Bronchial epithelial cell (primary cell): ENCODE measurements at regions not wholly inside any gene's neighbourhood (a gene's known extent, or its start where the extent isn't known, plus 50 kb on each side); places are given as distances from the start of the nearest gene placed in this dataset.

Experiments
- DNase-seq: peaks from one replicate; pipeline ENCODE4 v3.0.0-alpha.2; 2010; ENCODE audit warnings: low read depth
- FAIRE-seq: peaks from 2 replicates; lab custom pipeline; 2011; peaks lifted over from hg19 to GRCh38; lab: Jason Lieb, UNC
- H3K27me3 ChIP-seq: 2 replicates; pipeline ENCODE4 v1.5.1; 2011; ENCODE audit warnings: low read length; ENCODE audit not compliant: control insufficient read depth, insufficient read depth
- H3K36me3 ChIP-seq: 2 replicates; pipeline ENCODE4 v1.5.1; 2011; ENCODE audit warnings: low read length; ENCODE audit not compliant: control insufficient read depth, insufficient read depth
- H3K4me3 ChIP-seq: 2 replicates; pipeline ENCODE4 v1.5.1; 2011; ENCODE audit warnings: mild to moderate bottlenecking, low read depth, low read length, control low read depth
- TF ChIP-seq, protein P1 (sequence below): IDR thresholded peaks from 2 replicates; pipeline ENCODE4 v1.5.1; 2011; ENCODE audit warnings: mild to moderate bottlenecking, moderate library complexity, low read length, control low read depth, inconsistent platforms; ENCODE audit not compliant: insufficient read depth, severe bottlenecking

DNA sequence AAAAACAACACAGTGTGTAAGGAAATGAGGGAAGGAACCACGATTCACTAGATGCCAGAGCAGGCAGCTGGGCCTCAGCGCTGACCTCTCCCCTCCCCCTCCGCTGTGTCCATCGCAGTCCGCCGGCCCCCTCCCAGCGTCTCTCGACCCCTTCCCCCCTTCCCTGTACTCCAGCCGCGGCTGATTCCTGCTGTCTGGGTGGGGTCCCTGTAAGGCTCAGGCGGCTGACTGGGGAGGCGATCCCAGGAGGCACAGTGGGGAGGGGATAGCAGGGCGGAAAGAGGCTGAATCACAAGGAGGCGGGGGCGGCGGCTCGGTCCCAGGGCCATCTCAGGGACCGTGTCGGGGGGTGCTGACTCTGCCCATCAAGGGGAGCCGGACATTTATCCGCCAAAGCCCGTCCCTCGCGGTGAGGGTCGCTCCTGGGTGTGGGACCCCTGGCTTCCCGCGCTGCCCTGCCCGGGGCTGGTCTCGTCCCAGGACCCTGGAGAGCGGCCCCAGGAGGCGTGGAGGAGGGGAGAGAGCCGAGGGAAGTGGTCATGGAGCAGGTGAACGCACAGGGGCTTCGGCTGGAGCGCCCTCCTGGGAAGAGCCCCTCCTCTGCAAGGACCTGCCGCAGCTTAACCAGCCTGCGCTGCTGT, 241.9 kb downstream of the PTPRU start:
- no peaks in the 10 kb centered on the region for H3K36me3 ChIP-seq
- FAIRE-seq: no peak
- no peak overlapping the region for H3K4me3 ChIP-seq
- TF ChIP-seq, protein P1, sequence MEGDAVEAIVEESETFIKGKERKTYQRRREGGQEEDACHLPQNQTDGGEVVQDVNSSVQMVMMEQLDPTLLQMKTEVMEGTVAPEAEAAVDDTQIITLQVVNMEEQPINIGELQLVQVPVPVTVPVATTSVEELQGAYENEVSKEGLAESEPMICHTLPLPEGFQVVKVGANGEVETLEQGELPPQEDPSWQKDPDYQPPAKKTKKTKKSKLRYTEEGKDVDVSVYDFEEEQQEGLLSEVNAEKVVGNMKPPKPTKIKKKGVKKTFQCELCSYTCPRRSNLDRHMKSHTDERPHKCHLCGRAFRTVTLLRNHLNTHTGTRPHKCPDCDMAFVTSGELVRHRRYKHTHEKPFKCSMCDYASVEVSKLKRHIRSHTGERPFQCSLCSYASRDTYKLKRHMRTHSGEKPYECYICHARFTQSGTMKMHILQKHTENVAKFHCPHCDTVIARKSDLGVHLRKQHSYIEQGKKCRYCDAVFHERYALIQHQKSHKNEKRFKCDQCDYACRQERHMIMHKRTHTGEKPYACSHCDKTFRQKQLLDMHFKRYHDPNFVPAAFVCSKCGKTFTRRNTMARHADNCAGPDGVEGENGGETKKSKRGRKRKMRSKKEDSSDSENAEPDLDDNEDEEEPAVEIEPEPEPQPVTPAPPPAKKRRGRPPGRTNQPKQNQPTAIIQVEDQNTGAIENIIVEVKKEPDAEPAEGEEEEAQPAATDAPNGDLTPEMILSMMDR: no peak
- DNase-seq: no peak
- peaks cover 7% of the 10 kb centered on the region for H3K27me3 ChIP-seq

DNA sequence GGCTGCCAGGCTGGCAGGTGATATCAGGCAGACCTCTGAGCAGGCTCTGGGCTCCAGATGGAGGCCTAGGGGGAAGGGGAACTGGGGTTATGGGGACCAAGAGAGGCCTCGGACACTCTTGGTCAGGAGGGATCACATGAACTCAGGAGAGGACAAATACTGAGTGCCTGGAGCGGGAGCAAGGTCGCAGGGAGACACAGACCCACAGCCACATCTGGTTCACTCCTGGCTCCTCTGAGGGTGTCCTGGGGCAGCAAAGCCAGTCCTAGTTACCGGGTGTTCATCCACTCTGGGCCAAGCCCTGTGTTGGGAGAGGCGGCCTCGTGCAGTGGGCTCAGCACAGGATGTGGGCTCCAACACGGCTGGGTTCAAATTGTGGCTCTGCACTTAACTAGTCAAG, 239.0 kb downstream of the PTPRU start:
- Histone ChIP-seq H3K4me3 (no peak overlapping the region), H3K36me3 (no peaks in the 10 kb centered on the region), H3K27me3 (peaks cover 10% of the 10 kb centered on the region)
- TF ChIP-seq, protein P1: no peak
- no peak for FAIRE-seq
- DNase-seq: no peak

DNA sequence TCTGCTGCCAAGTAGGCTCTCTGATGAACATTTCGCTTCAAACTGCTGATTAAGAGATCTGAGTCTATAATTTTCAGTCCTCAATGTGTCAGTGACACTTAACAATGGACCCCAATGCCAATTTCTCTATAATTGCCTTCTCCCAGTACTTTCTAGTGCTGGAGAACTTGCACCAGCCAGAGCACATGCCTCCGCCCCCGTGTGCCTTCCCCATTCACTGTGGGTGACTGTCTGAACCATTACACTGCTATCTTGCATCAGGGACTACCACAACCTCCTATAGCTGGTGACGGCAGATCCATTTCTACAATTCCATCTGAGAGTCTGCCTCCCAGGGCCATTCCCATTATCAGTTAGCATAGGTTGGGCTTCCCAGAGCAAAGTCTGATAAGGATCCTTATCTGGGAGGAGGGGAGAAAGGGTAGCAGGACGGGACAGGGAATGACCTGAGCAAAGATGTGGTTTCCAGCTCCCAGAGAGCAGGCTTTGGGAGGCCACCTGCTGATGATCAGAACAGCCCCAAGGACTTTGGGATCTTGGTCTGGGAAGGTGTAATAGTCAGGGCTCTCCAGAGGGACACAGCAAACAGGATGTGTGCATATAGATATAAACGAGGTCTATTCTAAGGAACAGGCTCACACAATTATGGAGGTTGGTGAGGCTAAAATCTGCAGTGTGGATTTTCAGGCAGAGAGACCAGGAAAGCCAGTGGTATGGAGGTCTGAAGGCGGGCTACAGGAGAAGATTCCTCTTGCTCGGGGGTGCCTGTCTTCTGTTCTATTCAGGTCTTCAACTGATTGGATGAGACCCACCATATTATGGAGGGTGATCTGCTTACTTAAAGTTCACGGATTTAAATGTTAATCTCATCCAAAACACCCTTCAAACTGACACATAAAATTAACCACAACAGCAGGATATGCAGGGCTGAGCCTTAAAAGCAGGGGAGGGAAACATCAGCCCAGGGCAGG, 238.2 kb downstream of the PTPRU start:
- peaks cover 10% of the 10 kb centered on the region for H3K27me3 ChIP-seq
- no peak overlapping the region for H3K4me3 ChIP-seq
- DNase-seq (no peak), FAIRE-seq (no peak)
- TF ChIP-seq, protein P1: no peak
- H3K36me3 ChIP-seq: no peaks in the 10 kb centered on the region

DNA sequence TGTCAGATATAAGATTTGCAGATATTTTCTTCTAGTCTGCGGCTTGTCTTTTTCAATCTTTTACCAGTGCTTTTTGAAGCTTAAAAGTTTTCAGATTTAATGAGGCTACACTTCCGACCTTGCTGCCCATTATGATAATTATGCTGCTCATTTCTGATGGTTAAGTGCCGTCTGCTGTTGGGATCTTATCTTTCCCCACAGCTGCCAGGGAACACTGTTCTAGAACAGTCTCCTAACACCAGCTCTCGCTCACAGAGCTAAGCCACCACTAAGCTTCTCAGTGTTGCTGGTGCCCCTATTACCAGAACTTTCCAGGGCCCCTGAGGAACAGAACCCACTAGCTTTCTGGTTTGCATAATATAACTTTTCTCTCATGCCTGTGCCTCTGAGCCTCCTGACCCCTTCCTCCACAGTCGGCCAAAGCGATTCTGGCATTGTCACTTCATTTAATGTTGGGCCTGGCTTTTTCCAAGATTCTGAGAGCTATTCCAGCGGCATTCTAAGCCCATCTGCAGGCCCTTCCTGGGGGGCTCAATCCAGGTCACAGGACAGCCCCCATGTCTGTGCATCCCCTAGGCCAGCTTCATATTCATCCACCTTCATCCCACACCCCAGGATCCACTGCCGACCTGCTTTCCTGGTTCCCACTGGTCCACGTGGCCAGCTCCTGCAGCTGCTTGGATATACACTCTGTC, 237.0 kb downstream of the PTPRU start:
- no peak for DNase-seq
- Histone ChIP-seq H3K27me3 (peaks cover 8% of the 10 kb centered on the region), H3K4me3 (no peak overlapping the region), H3K36me3 (no peaks in the 10 kb centered on the region)
- TF ChIP-seq, protein P1: no peak
- no peak for FAIRE-seq

DNA sequence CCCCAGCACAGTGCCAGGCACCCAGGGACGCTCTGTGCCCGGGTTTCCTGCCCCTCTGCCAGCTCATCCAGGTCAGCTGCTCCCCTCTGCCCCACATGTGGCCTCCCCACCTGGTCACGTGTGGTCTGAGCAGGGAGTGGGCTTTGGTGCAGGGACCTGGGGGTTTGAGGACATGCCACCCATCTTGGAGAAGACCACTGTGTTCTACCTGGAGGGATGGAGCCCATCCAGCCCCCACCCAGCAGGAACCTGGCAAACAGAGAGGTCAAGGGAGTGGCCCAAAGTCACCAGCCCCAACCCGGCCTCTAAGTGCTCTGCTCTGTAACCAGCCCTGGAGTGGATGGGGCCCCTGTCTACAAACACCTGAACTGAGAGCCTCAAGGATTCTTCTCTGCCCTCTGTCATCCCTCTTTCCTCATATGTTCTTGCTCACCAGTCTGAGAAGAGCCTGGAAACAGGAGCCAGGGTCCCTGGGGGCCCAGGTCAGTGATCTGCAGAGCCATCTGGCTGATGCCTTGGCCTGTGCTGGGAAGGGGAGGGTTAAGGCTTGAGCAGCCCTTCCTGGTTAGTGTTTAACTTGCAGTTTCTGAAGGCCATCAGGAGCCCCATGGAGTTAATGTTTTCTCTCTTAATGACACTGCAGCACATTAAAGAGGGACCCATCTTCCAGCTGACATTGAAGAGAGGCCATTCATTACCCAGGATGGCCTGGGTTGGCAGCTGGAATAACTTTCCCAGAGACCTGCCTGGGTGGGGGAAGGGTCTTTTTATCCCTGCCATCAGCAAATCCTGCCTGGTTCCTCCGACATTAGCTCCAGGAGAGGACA, 235.4 kb downstream of the PTPRU start:
- no peak for DNase-seq
- FAIRE-seq: no peak
- Histone ChIP-seq H3K27me3 (peaks cover 7% of the 10 kb centered on the region), H3K4me3 (no peak overlapping the region), H3K36me3 (no peaks in the 10 kb centered on the region)
- TF ChIP-seq, protein P1: no peak
